IMR-90 (cell line): ENCODE measurements at regions not wholly inside any gene's neighbourhood (a gene's known extent, or its start where the extent isn't known, plus 50 kb on each side); places are given as distances from the start of the nearest gene placed in this dataset.

Experiments
- ATAC-seq: fragments of 200-7000 bp; cut with Tn5 transposase; 2 replicates; pipeline ENCODE4 v1.9.1; 2020; ENCODE audit warnings: low read depth, mild to moderate bottlenecking, moderate library complexity
- BruUV-seq: library from RNA; stranded (reverse); fragments of 400-500 nt; replicated peaks from 2 replicates; lab custom pipeline; 2021; lab: Mats Ljungman, UMichigan
- CTCF ChIA-PET: fragments of 300-600 bp; formaldehyde crosslinking; extraction: SDS; loops from one replicate; lab custom pipeline; 2021; ENCODE audit warnings: antibody characterized with exemption; lab: Yijun Ruan, JAX
- POLR2A ChIA-PET: fragments of 300-600 bp; sonication (Branson Sonifier 250); formaldehyde crosslinking; loops from one replicate; lab custom pipeline; 2022; ENCODE audit warnings: antibody characterized with exemption; ENCODE audit not compliant: unreplicated experiment; lab: Charles Lee
- DNase-seq: peaks from one replicate; pipeline ENCODE4 v3.0.0; 2013
- H2AFZ ChIP-seq: replicated peaks from 2 replicates; pipeline ENCODE3; 2013; ENCODE audit warnings: low read length, mild to moderate bottlenecking; ENCODE audit not compliant: poor library complexity
- H2AK5ac ChIP-seq: 2 replicates; pipeline ENCODE4 v1.6.1; 2013; ENCODE audit warnings: low read depth, low read length, inconsistent platforms
- H2AK9ac ChIP-seq: replicated peaks from 2 replicates; pipeline ENCODE3; 2013; ENCODE audit warnings: mild to moderate bottlenecking, low read depth, low read length, moderate library complexity; ENCODE audit not compliant: poor library complexity
- H2BK120ac ChIP-seq: 2 replicates; pipeline ENCODE4 v1.6.1; 2013; ENCODE audit warnings: low read depth, low read length, inconsistent platforms
- H2BK15ac ChIP-seq: 3 replicates; pipeline ENCODE4 v1.6.1; 2013; ENCODE audit warnings: low read depth, low read length, inconsistent platforms
- H2BK20ac ChIP-seq: 2 replicates; pipeline ENCODE4 v1.6.1; 2013; ENCODE audit warnings: low read depth, mild to moderate bottlenecking, inconsistent platforms, low read length, moderate library complexity
- H2BK5ac ChIP-seq: 2 replicates; pipeline ENCODE4 v1.6.1; 2013; ENCODE audit warnings: mild to moderate bottlenecking, low read depth, low read length, inconsistent platforms; ENCODE audit not compliant: poor library complexity, severe bottlenecking
- H3K14ac ChIP-seq: replicated peaks from 2 replicates; pipeline ENCODE4 v1.6.1; 2013; ENCODE audit warnings: low read depth, low read length, inconsistent platforms
- H3K18ac ChIP-seq: 2 replicates; pipeline ENCODE4 v1.6.1; 2013; ENCODE audit warnings: low read depth, low read length, control low read depth
- H3K23ac ChIP-seq: 2 replicates; pipeline ENCODE4 v1.6.1; 2013; ENCODE audit warnings: low read depth, low read length, inconsistent platforms
- H3K27ac ChIP-seq: 2 replicates; pipeline ENCODE4 v1.5.1; 2013; ENCODE audit warnings: mild to moderate bottlenecking, control low read depth, low read length; ENCODE audit not compliant: insufficient read depth
- H3K27me3 ChIP-seq: 2 replicates; pipeline ENCODE4 v1.6.1; 2013; ENCODE audit warnings: low read length; ENCODE audit not compliant: control insufficient read depth, insufficient read depth
- H3K36me3 ChIP-seq: 2 replicates; pipeline ENCODE4 v1.6.1; 2013; ENCODE audit warnings: low read length, mixed read lengths; ENCODE audit not compliant: control insufficient read depth, insufficient read depth
- H3K4ac ChIP-seq: 2 replicates; pipeline ENCODE4 v1.6.1; 2013; ENCODE audit warnings: low read depth, low read length, inconsistent platforms
- H3K4me1 ChIP-seq: 2 replicates; pipeline ENCODE4 v1.6.1; 2013; ENCODE audit warnings: low read length, mixed read lengths; ENCODE audit not compliant: control insufficient read depth, insufficient read depth
- H3K4me2 ChIP-seq: 2 replicates; pipeline ENCODE4 v1.6.1; 2013; ENCODE audit warnings: low read depth, mild to moderate bottlenecking, control low read depth, low read length, moderate library complexity
- H3K4me3 ChIP-seq: 2 replicates; pipeline ENCODE4 v1.5.1; 2013; ENCODE audit warnings: low read depth, mild to moderate bottlenecking, control low read depth, low read length, moderate library complexity; ENCODE audit not compliant: insufficient read depth
- H3K56ac ChIP-seq: 2 replicates; pipeline ENCODE4 v1.6.1; 2013; ENCODE audit warnings: low read length, inconsistent platforms; ENCODE audit not compliant: insufficient read depth; ENCODE audit errors: extremely low read depth
- H3K79me1 ChIP-seq, 2 experiments: 2 replicates each; pipeline ENCODE4 v1.6.1; 2013; ENCODE audit warnings: low read length in 2 of 2, inconsistent platforms in 1 of 2, low read depth in 1 of 2
- H3K9ac ChIP-seq: 2 replicates; pipeline ENCODE4 v1.6.1; 2013; ENCODE audit warnings: low read depth, low read length, control low read depth
- H3K9me1 ChIP-seq: 2 replicates; pipeline ENCODE4 v1.6.1; 2013; ENCODE audit warnings: low read length, inconsistent platforms; ENCODE audit not compliant: insufficient read depth
- H3K9me3 ChIP-seq: 2 replicates; pipeline ENCODE4 v1.6.1; 2013; ENCODE audit warnings: low read length; ENCODE audit not compliant: control insufficient read depth, insufficient read depth
- H4K20me1 ChIP-seq: 2 replicates; pipeline ENCODE4 v1.6.1; 2013; ENCODE audit warnings: low read length, inconsistent platforms; ENCODE audit not compliant: insufficient read depth
- H4K5ac ChIP-seq: 2 replicates; pipeline ENCODE4 v1.6.1; 2013; ENCODE audit warnings: mild to moderate bottlenecking, low read depth, low read length, control low read depth
- H4K8ac ChIP-seq, 2 experiments: 2 replicates each; pipeline ENCODE4 v1.6.1; 2013; ENCODE audit warnings: low read depth in 2 of 2, low read length in 2 of 2, control low read depth in 1 of 2, inconsistent platforms in 1 of 2
- H4K91ac ChIP-seq: 2 replicates; pipeline ENCODE4 v1.6.1; 2013; ENCODE audit warnings: low read depth, low read length, inconsistent platforms; ENCODE audit not compliant: insufficient read depth
- BHLHE40 ChIP-seq: fragments of 150-350 bp; IDR thresholded peaks from 2 replicates; pipeline ENCODE4 v1.6.1; 2016; ENCODE audit warnings: mild to moderate bottlenecking, low read depth, low read length
- CEBPB ChIP-seq: IDR thresholded peaks from 2 replicates; pipeline ENCODE4 v1.6.1; 2012; ENCODE audit warnings: low read depth, low read length, improper control_type of control experiment
- CHD1 ChIP-seq: IDR thresholded peaks from 2 replicates; pipeline ENCODE4 v1.6.1; 2012; ENCODE audit warnings: low read depth, low read length, improper control_type of control experiment
- CTCF ChIP-seq: conservative IDR thresholded peaks from 2 replicates; pipeline ENCODE4 v1.5.1; 2012; ENCODE audit warnings: mild to moderate bottlenecking, low read depth, low read length, improper control_type of control experiment
- ELK1 ChIP-seq: fragments of 150-350 bp; IDR thresholded peaks from 2 replicates; pipeline ENCODE4 v1.6.1; 2016; ENCODE audit warnings: low read depth, mild to moderate bottlenecking, low read length, moderate library complexity, borderline replicate concordance
- FOS ChIP-seq: fragments of 150-350 bp; IDR thresholded peaks from 2 replicates; pipeline ENCODE4 v1.6.1; 2016; ENCODE audit warnings: low read depth, low read length
- MAFK ChIP-seq: IDR thresholded peaks from 2 replicates; pipeline ENCODE4 v1.6.1; 2012; ENCODE audit warnings: low read depth, low read length, improper control_type of control experiment
- MAZ ChIP-seq: IDR thresholded peaks from 2 replicates; pipeline ENCODE4 v1.6.1; 2012; ENCODE audit warnings: low read depth, mild to moderate bottlenecking, low read length, improper control_type of control experiment, moderate library complexity, borderline replicate concordance
- MXI1 ChIP-seq: IDR thresholded peaks from 2 replicates; pipeline ENCODE4 v1.6.1; 2012; ENCODE audit warnings: low read depth, mild to moderate bottlenecking, low read length, moderate library complexity, borderline replicate concordance
- NFE2L2 ChIP-seq: fragments of 150-350 bp; IDR thresholded peaks from 2 replicates; pipeline ENCODE4 v1.6.1; 2016; ENCODE audit warnings: low read depth, mild to moderate bottlenecking, low read length
- POLR2A ChIP-seq: IDR thresholded peaks from 2 replicates; pipeline ENCODE4 v1.6.1; 2012; ENCODE audit warnings: mild to moderate bottlenecking, low read depth, low read length
- RAD21 ChIP-seq: IDR thresholded peaks from 2 replicates; pipeline ENCODE4 v1.6.1; 2012; ENCODE audit warnings: low read length, improper control_type of control experiment
- RFX5 ChIP-seq: IDR thresholded peaks from 2 replicates; pipeline ENCODE4 v1.8.0; 2012; ENCODE audit warnings: low read depth, mild to moderate bottlenecking, low read length, moderate library complexity
- SMC3 ChIP-seq: fragments of 150-350 bp; IDR thresholded peaks from 2 replicates; pipeline ENCODE4 v1.6.1; 2016; ENCODE audit warnings: low read depth, mild to moderate bottlenecking, antibody characterized with exemption, low read length, moderate library complexity
- USF2 ChIP-seq: fragments of 150-350 bp; IDR thresholded peaks from 2 replicates; pipeline ENCODE4 v1.6.1; 2017; ENCODE audit warnings: mild to moderate bottlenecking, antibody characterized with exemption, low read length, low read depth
- WGBS, 2 experiments: methylation state at CpG; one replicate each; pipeline versions ENCODE4 v1.1.5 to v1.1.7; 2013; ENCODE audit warnings: missing lambda C conversion rate in 2 of 2; ENCODE audit not compliant: insufficient read length in 1 of 2; ENCODE audit errors: extremely low coverage in 2 of 2; 5-methylcytosine and 5-hydroxymethylcytosine counted together
- dilution Hi-C: fragments of 300-500 bp; cut with HindIII; formaldehyde crosslinking; loops from one replicate; pipeline ENCODE4 v1.14.3; 2018; ENCODE audit warnings: low sequenced_read_pairs; ENCODE audit not compliant: unreplicated experiment
- in situ Hi-C: fragments of 300-500 bp; cut with MboI; formaldehyde crosslinking; loops from 3 replicates; pipeline ENCODE4 v1.14.3; 2019; ENCODE audit warnings: low sequenced_read_pairs, inconsistent platforms, mixed read lengths
- intact Hi-C: fragments of 100-400 bp; cut with micrococcal nuclease; formaldehyde crosslinking; loops from 2 replicates; pipeline ENCODE4 v1.10.0; 2022

GRCh38 chr5:61622156-61622555 lies 290.1 kb downstream of the ZSWIM6 start:
- Histone ChIP-seq H4K91ac (no peak overlapping the region), H3K27ac (no peak overlapping the region), H3K4me1 (no peaks in the 10 kb centered on the region; the same call in 1 of the 2 replicates), H3K27me3 (peaks cover 5% of the 10 kb centered on the region; the same call in 1 of the 2 replicates), H3K4me3 (no peak overlapping the region), H2AK9ac (no peak overlapping the region), H3K4me2 (no peak overlapping the region), H3K23ac (no peak overlapping the region), H4K5ac (no peak overlapping the region), H3K79me1 (no peaks in the 10 kb centered on the region), H3K18ac (no peak overlapping the region), H4K8ac (no peak overlapping the region), H3K56ac (no peak overlapping the region), H3K14ac (no peak overlapping the region), H3K36me3 (no peaks in the 10 kb centered on the region), H3K4ac (no peak overlapping the region), H3K9ac (no peak overlapping the region), H2AK5ac (no peak overlapping the region), H3K9me1 (no peaks in the 10 kb centered on the region), H2BK5ac (no peak overlapping the region), H2BK20ac (no peak overlapping the region), H2AFZ (no peak overlapping the region), H3K9me3 (no peaks in the 10 kb centered on the region), H4K20me1 (no peaks in the 10 kb centered on the region), H2BK120ac (no peak overlapping the region), H2BK15ac (no peak overlapping the region)
- TF ChIP-seq MXI1 = no peak
- no peak for TF ChIP-seq NFE2L2
- no peak for TF ChIP-seq USF2
- no peak for TF ChIP-seq BHLHE40
- TF ChIP-seq CTCF = no peak
- no peak for TF ChIP-seq POLR2A
- TF ChIP-seq RAD21 = no peak
- no peak for TF ChIP-seq ELK1
- TF ChIP-seq CEBPB = no peak
- TF ChIP-seq FOS = no peak
- TF ChIP-seq CHD1 = no peak
- no peak for TF ChIP-seq MAFK
- no peak for TF ChIP-seq SMC3
- no peak for TF ChIP-seq MAZ
- TF ChIP-seq RFX5 = no peak
- in situ Hi-C loops = no loop called here
- ChIA-PET CTCF (no interaction called here), POLR2A (no interaction called here)
- no TSS peak for BruUV-seq
- dilution Hi-C loops = no loop called here
- intact Hi-C loops = no loop called here
- DNase-seq (no peak), ATAC-seq (no peak)
- WGBS, 2 experiments = 100% methylated on average over 1 of the region's 2 CpGs; no CpG with 5 or more reads in 1 of the 2 experiments
